B cell (primary cell): ENCODE measurements at regions not wholly inside any gene's neighbourhood (a gene's known extent, or its start where the extent isn't known, plus 50 kb on each side); places are given as distances from the start of the nearest gene placed in this dataset.

Experiments used
- EZH2 ChIP-seq: IDR thresholded peaks from 2 replicates; pipeline ENCODE4 v1.6.1; 2012; ENCODE audit warnings: borderline replicate concordance, low read depth, mild to moderate bottlenecking, moderate library complexity, low read length; ENCODE audit not compliant: insufficient read depth, poor library complexity, severe bottlenecking
- TF ChIP-seq, protein P1 (sequence below): fragments of 200-600 bp; IDR thresholded peaks from one replicate; pipeline ENCODE4 v1.8.0; 2022; ENCODE audit warnings: antibody characterized with exemption, mild to moderate bottlenecking

DNA sequence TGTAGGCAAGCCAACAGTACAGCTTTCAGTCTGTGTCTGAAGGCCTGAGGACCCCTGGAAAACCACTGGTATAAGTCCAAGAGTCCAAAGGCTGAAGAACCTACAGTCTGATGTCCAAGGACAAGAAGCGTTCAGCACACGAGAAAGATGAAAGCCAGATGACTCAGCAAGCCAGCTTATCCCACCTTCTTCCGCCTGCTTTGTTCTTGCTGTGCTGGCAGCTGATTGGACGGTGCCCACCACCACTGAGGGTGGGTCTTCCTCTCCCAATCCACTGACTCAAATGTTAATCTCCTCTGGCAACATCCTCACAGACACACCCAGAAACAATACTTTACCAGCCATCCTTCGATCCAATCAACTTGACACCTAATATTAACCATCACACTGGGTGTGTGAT, 59.0 kb upstream of the PDZRN3 start:
- TF ChIP-seq, protein P1, sequence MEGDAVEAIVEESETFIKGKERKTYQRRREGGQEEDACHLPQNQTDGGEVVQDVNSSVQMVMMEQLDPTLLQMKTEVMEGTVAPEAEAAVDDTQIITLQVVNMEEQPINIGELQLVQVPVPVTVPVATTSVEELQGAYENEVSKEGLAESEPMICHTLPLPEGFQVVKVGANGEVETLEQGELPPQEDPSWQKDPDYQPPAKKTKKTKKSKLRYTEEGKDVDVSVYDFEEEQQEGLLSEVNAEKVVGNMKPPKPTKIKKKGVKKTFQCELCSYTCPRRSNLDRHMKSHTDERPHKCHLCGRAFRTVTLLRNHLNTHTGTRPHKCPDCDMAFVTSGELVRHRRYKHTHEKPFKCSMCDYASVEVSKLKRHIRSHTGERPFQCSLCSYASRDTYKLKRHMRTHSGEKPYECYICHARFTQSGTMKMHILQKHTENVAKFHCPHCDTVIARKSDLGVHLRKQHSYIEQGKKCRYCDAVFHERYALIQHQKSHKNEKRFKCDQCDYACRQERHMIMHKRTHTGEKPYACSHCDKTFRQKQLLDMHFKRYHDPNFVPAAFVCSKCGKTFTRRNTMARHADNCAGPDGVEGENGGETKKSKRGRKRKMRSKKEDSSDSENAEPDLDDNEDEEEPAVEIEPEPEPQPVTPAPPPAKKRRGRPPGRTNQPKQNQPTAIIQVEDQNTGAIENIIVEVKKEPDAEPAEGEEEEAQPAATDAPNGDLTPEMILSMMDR, result no peak
- TF ChIP-seq EZH2, result no peak
